ENCODE measurements at regions not wholly inside any gene's neighbourhood (a gene's known extent, or its start where the extent isn't known, plus 50 kb on each side); places are given as distances from the start of the nearest gene placed in this dataset.

GRCh38 chr9:96056226-96056625, 180.7 kb downstream of the ERCC6L2 start:
- no peak for TF ChIP-seq POLR2A (IDR thresholded peaks at IDR 0.05)
- no peak for TF ChIP-seq CTCF (IDR thresholded peaks at IDR 0.05 in 8 of 11, conservative IDR thresholded peaks at IDR 0.05 in 3 of 11)
- TF ChIP-seq POLR2AphosphoS5 (IDR thresholded peaks at IDR 0.05): no peak

All from spleen (tissue), 7 donors.